Esophagus squamous epithelium (tissue), 4 donors: ENCODE measurements at regions not wholly inside any gene's neighbourhood (a gene's known extent, or its start where the extent isn't known, plus 50 kb on each side); places are given as distances from the start of the nearest gene placed in this dataset.

ENCODE experiments used
- POLR2A ChIP-seq, 4 donors: fragments of 450-650 bp; IDR thresholded peaks; one replicate each; pipeline ENCODE4 v1.6.1; 2017; ENCODE audit warnings: antibody characterized with exemption in 4 of 4, mild to moderate bottlenecking in 4 of 4, moderate library complexity in 3 of 4
- TF ChIP-seq, protein P1 (sequence below), 6 experiments: fragments of 450-650 bp in 4 of 6; fragments of 200-600 bp in 2 of 6; sonication (generic) in 2 of 6; IDR thresholded peaks; one replicate each; pipeline ENCODE4 v1.5.1; 2016 to 2019; ENCODE audit warnings: antibody characterized with exemption in 6 of 6, mild to moderate bottlenecking in 4 of 6, moderate library complexity in 4 of 6

DNA sequence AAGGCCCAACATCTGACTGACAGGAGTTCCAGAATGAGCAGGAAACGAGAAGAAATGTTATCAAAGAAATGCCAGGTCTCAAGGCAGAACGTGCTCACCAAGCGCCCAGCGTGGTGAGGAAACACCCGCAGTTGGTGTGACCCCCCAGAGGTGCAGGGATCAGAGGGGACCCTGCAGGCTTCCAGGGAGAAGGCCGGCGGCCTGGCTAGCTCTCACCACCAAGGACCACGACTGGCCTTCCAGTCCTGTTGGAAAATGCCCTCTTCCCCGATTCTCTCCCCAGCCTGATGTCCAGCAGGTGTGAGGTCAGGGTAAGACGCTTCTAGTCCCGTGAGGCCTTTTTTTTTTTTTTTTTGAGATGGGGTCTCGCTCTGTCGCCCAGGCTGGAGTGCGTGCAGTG, 189.1 kb downstream of the IGLL1 start:
- TF ChIP-seq, protein P1, sequence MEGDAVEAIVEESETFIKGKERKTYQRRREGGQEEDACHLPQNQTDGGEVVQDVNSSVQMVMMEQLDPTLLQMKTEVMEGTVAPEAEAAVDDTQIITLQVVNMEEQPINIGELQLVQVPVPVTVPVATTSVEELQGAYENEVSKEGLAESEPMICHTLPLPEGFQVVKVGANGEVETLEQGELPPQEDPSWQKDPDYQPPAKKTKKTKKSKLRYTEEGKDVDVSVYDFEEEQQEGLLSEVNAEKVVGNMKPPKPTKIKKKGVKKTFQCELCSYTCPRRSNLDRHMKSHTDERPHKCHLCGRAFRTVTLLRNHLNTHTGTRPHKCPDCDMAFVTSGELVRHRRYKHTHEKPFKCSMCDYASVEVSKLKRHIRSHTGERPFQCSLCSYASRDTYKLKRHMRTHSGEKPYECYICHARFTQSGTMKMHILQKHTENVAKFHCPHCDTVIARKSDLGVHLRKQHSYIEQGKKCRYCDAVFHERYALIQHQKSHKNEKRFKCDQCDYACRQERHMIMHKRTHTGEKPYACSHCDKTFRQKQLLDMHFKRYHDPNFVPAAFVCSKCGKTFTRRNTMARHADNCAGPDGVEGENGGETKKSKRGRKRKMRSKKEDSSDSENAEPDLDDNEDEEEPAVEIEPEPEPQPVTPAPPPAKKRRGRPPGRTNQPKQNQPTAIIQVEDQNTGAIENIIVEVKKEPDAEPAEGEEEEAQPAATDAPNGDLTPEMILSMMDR (IDR thresholded peaks at IDR 0.05): no peak
- no peak for TF ChIP-seq POLR2A (IDR thresholded peaks at IDR 0.05)
